CD4-positive, alpha-beta T cell treated with Interleukin-4 for 1 hour (primary cell): ENCODE measurements at regions not wholly inside any gene's neighbourhood (a gene's known extent, or its start where the extent isn't known, plus 50 kb on each side); places are given as distances from the start of the nearest gene placed in this dataset.
"Not testable (repeated sequence)": the region's sequence is repeated elsewhere in the genome, so short reads cannot be mapped to it uniquely, and the experiment has no call there.

Source experiments
- DNase-seq, 2 donors: peaks; one replicate each; pipeline ENCODE4 v3.0.0-alpha.2; 2020 to 2022

DNA sequence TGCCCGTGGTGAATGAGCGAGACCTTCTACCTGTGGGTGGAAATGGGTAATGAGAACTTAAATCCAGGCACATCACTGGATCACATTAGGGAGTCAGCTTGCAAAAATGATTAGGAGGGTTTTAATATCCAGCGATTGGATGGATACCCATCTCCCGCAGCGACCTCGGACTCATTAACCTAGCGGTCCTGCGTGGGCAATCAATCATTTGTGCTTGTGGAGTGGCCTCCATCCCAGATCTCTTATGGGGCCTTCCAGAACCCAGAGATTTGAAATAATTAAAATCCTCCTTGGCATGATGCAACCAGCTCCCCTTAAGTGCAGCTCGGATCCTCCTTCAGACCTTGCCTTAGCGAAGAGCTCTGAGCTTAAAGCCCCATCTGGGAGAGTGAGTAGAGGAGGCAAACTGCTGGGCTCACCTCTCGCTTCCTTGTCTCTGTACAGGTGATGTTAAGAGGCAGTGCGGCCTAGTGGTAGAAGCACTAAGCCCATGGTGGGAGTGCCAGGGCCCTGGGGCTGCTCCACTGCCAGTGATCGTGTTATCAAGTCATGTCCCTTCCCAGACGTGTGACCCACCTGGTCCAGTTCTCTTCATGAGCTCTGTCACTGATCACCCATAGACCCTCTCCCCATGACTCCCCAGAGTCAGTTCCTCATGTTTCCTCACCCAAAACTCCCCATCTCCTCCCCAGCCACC lies 285.2 kb upstream of the TLE3 start:
- no peak for DNase-seq

DNA sequence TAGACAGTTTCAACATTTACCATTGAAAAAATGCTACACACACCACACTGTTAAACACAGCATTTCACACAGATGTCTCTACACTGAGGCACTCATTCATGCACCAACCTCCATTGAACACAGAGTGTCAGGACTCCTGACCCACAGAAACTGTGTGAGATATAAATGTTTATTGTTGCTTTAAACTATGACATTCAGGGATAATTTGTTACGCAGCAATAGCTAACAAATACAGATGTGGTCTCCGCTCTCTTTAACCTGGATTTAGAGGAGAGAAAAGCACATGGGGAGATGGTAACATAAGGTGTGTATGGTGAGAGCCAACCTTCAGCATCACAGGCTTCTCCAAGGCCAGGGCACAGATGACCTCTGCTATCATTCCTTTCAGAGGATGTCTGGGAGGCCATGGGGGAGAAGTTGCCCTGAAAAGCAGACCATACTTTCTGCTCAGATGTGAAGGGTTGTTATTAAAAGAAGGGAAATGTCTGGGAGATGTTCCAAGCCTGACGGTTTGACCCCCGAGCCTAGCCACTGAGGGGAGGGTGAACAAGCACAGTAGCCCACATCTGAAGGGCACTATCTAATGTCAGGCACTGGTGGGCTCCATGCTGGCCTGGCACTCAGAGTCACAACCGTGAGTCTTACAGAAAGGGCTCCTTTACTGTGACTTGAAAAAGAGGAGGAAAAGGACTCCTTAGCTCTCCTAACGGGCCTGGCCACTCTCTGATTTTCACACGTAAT lies 284.5 kb upstream of the TLE3 start:
- DNase-seq: no peak

DNA sequence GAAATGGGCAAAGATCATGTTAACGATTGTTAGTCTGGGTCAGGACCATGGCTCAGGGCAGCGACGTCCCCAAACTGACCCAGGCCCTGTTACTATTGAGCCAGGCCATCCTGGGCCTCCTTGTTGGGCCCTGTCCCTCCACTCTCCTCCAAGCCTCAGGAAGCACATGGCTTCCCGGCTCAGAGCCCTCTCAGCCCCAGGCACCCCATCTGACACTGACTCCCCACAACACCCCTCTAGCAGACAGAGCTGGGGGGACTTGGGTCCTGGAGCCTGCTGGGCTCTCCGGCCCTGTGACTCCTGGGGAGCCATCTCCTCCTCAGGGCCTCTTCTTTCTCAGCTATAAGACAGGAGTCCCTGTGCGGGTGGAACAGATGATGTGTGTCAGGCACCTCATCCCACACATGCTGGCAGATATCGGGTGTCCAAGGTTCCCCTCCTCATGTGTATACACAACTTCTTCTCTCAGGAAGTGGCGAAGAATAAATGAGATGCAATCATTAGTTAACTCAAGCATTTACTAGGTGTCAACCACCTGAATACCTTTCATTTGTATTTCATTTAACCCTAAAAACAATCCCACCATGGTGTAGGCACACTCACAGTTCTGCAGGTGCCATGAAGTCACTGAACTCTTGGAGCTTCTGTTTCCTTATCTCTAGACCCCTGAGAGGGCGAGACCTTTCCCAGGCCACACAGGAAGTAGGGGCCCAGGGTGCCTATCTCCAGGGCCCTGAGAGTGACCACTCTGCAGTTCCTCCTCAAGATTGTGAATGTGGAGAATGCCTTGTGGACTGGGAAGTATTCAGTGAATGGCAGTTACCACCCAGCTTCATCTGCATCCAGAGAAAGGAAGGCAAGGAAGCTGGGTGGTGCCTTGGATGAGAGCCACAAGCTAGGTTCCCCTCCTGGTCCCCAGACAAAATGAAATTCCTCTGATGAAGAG lies 282.5 kb upstream of the TLE3 start:
- DNase-seq: no peak

DNA sequence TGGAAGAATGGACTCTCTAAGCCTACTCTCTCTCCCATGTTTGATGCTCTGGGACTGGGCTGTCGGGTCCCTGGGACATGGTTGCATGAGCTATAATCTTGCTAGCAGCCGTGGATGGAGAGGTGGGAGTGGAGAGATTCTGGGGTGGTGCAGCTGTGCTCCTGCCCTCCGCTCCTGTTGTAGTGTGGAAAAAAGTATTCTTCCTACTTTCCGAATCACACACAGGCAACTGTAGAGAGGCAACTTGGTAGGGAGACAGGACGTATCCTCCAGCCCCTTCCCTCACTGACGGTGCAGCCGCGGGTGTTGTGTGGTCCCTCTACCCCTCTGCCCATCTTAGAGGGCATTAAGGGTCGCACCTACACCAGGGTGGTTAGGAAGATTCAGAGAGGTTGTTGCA lies 281.4 kb upstream of the TLE3 start:
- DNase-seq: no peak

DNA sequence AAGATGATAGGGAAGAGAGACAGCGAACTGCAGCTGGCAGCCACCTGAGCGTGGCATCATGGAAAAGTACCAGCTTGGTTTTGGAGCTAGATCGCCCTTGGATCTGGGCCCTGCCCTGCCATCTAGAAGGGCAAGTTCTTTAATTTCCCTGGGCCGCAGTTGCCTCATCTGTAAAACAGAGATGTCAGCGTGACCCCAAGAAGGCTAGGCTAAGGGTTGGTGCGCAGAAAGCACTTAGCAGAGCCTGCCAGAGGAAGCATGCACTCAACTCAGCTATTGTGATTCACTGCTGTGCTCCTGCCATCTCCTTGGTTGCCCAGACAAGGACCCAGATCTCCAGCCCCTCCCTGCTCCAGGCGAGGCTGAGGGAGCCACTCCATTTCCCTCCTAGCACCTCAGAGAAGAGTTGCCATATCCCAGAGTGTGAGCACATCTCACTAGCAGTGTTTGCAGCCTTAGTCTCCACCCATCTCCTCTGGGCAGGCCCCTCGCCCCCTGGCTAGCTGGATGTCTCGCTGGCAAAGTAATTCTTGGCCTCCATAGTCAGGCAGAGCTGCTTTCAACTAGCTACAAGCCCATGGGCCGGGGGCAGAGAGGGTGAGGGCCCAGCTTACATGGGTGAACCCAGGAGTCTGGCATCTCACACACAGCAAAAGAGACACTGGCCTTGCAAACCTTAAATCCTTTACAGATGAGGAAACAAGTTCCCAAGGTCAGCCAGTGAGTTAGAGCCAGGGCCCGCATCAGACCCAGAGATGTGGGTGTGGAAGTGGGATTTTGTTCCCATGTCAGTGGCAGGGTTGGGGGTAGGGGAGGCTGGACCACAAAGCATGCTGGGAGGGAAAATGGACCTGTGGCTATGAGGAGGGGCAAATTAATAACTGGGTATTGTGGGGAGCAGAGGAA lies 280.7 kb upstream of the TLE3 start:
- DNase-seq: no peak

DNA sequence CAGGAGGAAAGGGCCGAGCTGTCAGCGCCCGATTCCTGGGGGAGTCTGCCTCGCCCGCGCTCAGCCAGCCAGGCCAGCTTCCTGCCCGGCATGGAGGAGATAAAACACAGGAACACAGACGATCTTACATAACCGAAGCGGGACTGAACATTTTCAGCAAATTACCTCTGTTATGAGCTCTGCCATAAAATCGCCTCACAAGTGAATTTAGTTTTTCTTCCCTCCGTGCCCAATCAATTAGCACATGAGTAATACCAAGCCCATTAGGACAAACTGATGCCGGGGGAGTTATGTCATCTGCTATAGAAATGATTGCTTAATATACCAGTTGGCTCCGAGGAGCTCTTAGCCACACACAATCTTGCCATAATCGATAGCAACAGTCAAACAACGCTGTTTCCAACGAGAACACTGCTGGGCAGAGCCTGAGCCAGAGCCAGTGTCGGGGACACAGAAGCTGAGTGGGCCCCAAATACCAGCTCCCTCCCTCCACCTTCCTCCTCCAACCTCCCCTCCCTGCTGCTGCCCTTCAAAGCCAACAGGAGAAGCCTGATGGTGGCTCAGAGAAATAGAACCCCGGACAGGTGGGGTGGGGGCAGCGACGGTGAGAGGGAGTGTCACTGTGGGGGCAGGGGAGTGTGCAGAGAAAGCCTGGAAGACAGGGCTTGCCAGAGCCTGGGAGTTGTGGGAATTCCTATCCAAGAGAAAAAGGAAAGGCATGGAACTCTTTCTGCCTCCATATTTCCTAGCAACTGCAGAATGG lies 279.4 kb upstream of the TLE3 start:
- no peak for DNase-seq

DNA sequence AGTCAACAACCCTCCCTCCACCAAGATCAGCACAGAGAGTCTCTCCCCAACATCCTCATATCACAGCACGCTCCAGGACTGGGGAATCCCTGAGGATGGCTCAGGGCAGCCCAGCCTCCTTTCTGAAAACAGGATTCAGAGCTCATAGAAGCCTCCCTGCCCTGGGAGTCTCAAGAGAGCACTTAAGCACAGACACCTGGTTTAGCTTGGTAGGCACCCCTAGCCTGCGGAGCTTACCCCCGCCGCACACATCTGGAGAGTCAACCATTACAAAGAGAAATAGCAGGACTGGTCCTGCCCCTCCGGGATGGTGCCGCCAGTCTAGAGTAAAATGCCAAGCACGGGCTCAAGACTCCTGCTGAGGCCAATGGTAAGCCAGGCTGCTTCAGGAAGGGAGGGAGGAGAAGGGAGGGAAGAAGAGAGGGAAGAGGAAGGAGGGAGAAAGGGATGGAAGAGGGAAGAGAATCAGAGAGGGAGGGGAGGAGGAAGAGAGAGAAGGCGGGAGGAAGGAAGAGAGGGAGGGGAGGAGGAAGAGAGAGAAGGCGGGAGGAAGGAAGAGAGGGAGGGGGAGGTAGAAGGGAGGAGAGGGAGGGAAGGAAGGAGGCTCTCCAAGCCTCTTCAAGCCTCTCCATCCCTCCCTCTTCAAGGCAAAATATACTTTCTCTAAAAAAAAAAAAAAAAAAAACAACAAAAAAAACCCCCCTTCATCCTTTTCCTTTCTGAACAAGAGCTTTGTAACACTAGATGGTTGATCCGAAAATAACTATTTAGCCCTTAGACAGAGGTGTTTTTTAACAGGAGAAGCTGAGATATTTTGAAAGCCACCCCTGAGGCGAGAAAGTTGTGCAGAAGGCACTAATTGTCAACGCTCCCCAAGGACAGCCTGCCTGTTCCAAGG lies 278.6 kb upstream of the TLE3 start:
- no peak for DNase-seq

DNA sequence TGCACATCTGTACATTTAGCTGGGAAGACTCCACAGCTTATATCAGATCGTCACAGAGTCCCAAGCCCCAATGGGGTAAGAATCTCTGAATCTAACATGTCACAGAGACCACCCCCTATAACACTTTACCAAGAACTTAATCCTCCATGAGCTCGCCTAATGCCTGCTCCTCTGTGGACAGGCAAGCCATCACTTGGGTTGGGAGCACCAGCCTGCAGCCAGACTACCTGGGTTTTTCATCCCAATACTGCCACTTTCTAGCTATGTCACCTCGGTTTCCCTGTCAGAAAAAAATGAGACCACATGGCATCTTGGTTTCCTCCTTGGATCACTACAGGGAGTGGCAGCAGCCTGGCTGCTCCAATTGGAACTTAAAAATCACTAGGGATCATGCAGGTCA lies 277.9 kb upstream of the TLE3 start:
- DNase-seq: no peak

DNA sequence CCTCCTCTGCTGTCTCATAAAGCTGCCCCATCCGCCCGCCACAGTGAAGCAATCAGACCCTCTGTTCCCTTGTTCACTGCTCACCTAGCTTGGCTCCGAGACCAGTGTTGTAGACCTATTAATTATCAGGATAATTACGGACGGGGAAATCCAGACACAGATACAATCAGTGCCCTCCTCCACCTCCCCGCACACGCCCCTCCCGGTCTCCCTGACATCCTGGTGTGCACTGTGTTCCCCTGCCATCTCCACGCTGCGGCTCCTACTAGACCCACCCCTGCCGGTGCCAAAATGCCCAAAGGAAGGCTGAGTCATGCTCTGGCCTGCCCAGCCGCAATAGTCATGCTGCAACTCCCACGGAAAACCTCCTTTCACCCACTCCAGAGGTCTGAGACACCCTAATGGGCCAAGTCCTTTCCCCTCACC lies 277.3 kb upstream of the TLE3 start:
- no peak for DNase-seq

DNA sequence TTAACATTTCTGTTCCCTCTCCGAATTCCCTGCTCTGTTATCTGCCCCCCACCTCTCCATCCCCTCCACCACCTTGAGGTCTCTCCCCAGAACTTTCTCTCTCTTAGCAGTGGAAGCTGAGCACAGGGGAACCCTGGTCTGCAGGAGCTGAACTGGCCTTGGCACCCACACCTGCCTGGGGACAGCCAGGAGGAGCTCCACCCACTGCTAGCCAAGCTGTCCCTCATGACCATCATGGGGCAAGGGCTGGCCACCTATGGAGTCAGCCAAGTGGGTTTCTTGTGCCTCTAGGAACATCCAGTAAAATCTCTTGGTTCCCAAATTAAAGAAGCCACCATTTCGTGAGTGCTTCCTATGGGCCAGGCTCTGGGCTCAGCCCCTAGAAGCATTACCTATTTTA lies 276.4 kb upstream of the TLE3 start:
- DNase-seq: no peak

DNA sequence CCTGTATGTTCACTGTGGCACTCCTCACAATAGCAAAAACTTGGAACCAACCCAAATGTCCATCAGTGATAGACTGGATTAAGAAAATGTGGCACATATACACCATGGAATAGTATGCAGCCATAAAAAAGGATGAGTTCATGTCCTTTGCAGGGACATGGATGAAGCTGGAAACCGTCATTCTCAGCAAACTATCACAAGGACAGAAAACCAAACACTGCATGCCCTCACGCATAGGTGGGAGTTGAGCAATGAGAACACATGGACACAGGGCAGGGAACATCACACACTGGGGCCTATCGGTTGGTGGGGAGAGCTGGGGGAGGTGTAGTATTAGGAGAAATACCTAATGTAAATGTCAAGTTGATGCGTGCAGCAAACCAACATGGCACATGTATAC lies 275.7 kb upstream of the TLE3 start:
- not testable (repeated sequence) for DNase-seq

DNA sequence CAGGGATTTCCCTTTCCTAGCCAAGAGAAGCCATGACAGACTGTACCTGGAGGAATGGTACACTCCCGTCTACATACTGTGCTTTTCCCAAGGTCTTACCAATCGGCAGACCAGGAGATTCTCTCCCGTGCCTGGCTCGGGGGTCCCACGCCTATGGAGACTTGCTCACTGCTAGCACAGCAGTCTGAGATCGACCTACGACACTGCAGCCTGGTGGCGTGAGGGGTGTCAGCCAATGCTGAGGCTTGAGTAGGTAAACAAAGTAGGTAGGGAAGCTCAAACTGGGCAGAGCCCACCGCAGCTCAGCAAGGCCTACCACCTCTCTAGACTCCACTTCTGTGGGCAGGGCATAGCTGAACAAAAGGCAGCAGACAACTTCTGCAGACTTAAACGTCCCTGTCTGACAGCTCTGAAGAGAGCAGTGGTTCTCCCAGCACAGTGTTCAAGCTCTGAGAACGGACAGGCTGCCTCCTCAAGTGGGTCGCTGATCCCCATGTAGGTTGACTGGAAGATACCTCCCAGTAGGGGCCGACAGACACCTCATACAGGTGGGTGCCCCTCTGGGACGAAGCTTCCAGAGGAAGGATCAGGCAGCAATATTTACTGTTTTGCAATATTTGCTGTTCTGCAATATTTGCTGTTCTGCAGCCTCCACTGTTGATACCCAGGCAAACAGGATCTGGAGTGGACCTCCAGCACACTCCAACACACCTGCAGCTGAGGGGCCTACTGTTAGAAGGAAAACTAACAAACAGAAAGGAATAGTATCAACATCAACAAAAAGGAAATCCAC lies 270.4 kb upstream of the TLE3 start:
- not testable (repeated sequence) for DNase-seq

DNA sequence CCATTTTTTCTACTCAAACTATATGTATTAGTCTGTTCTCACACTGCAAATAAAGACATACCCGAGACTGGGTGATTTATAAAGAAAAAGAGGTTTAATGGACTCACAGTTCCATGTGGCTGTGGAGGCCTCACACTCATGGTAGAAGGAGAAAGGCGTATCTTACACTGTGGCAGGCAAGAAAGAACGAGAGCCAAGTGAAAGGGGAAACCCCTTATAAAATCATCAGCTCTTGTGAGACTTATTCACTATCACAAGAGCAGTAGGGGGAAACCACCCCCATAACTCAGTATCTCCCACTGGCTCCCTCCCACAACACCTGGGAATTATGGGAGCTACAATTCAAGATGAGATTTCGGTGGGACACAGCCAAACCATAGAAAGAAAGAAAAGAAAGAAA lies 266.3 kb upstream of the TLE3 start:
- DNase-seq: not testable (repeated sequence)

DNA sequence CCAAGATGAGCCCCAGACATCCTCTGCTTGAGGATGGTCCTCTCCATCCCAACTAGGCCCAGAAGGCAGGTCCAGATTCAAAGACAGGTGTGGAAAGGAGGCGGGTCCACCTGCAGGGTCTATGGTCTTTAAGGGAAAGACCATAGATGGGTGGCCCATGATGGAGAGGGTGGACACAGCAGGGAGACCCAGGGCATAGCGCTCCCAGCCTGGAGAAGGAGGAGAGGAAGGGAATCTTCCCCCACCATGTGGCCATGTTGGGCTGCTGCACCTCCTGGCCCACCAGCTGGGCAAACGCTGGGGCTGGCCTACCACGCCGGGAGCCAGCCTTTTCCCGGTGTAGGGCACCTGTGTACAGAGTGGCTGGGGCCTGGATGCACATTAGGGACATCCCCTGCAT lies 265.2 kb upstream of the TLE3 start:
- no peak for DNase-seq

DNA sequence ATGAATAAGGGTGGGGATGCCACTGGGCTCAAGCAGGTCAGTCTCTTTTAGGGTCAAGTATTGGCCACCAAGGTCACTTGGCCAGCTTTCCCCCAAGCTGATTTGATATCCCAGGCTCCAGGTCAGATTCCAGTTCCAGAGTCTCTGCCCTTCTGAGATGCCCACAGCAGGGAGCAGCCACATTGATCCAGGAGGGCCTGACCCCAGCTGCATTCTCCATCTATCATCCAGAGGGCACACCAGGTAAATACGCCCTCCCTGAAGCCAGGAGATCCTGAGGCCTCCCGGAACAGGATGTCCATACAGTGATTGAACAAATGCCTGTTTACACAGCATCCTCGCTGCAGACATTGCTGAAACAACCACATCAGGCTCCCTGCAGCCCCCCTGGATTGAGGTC lies 264.6 kb upstream of the TLE3 start:
- no peak for DNase-seq

DNA sequence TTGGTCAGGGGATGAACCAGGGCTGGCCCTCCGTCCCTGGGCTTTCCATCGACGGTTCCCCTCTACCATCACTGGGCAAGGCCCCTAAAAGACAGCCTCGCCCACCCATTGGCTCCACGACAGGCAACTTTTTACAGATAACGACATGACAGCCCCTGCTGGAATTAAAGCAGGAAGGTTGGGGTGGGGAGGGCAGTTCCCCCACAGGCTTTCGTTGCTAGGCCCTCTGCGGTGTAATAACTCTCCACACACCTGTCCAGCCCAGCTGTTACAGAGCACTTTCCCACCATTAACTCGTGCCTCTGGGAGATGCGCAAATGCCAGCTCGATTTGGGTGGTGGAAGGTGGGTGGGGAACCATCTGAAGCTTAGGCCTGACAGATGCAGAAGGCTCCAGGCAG lies 264.2 kb upstream of the TLE3 start:
- DNase-seq: no peak

DNA sequence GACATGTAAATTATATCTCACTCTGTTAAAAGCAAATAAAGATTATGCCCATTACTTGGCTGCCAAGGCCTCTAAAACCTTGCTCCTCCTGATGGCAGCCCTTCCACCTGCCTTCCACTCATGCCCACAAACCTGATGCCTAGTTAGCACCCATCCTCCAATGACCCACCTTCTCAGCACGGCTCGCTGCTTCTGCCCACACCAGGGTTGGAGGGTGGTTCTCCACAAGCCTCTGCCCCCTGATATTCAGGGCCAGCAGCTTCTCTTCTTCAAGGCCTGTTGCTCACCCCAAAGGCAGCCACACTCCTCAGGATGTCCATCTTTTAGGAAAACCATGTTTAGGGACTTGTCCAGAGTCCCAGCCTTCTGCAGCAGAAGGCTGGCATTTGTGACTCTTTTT lies 263.4 kb upstream of the TLE3 start:
- no peak for DNase-seq

DNA sequence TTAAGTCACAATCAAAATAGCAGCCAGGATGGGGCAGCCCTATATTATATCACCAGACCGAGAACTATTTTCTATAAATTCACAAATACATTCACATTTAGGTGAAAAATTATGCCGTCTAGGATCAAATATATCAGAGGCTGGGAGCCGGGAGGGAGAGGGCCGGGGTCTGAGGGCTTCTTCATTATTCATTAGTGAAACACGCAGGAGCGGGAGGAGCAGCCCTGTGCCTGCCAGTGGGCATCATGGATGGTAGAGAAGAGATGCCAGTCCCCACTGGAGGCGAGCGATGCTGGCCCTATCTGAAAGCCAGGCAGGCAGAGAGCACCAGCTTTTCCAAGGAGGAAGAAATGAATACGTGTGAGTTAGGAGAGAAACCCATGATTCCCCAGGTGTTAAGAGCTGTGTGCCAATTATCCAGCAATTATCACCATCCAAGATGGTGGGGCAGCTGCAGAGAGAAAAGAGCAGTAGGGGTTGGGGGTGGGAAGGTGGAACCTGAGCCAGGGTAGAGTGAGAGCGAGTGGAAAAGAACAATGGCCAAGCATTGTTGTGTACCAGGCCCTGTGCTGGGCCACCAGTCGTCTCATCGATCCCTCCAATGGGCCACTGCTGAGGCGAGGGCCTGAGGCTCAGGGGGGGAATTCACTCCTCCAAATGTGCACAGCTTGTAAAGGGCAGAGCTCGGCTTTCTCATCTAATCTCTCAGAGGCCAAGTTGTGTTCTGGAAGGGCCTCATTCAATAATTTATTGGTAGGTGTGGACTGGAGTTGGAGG lies 261.3 kb upstream of the TLE3 start:
- no peak for DNase-seq
